SHP77 (cell line): ENCODE measurements at regions not wholly inside any gene's neighbourhood (a gene's known extent, or its start where the extent isn't known, plus 50 kb on each side); places are given as distances from the start of the nearest gene placed in this dataset.

Experiments
- DNase-seq, 2 experiments: peaks; one replicate each; lab custom pipeline; 2025; lab: John Stamatoyannopoulos, UW

DNA sequence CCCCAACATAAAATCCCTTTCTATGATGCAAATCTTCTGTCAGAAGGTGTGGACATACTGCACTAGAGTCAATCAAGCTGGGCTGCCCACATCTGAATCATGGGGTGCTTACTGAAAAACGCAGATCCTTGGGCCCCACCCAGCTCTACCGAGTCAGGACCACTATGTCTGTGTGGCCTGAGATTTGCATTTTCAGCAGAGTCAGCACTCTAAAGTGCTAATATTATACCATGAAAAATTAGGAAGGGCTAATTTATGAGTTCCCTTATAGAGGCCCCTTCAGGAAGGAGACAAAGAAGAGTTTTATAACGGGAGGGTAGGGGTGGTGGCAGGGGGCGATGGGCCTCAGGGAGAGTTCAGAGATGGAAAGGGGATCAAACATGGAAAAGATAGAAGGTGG is 163.3 kb upstream of the NABP1 start:
- no peak for DNase-seq

- DNase-seq, result no peak
Measured at GRCh38 chr2:191515551-191515950, 162.4 kb upstream of the NABP1 start.

DNA sequence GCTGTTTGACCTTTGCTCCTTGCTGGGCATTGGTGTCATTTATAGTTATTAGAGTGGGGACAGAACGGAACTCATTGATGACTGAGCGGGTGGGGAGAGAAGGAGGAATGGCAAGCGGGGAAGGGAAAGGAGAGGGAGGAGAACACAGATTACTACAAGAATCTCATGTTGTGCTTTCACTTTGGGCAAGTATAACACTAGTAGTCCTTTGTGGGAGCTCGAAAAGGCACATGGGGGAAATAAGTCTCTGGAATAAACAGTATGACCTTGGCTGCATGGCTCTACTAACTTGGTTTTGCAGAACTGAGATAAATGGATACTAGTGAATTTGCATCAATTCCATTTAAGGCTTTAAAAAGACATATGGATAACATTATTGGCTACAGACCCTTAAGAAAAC is 161.7 kb upstream of the NABP1 start:
- DNase-seq, result no peak

- no peak for DNase-seq
Measured at GRCh38 chr2:191521608-191522208, 156.2 kb upstream of the NABP1 start.

GRCh38 chr2:191522478-191523120 is 155.3 kb upstream of the NABP1 start:
- DNase-seq, result no peak

DNA sequence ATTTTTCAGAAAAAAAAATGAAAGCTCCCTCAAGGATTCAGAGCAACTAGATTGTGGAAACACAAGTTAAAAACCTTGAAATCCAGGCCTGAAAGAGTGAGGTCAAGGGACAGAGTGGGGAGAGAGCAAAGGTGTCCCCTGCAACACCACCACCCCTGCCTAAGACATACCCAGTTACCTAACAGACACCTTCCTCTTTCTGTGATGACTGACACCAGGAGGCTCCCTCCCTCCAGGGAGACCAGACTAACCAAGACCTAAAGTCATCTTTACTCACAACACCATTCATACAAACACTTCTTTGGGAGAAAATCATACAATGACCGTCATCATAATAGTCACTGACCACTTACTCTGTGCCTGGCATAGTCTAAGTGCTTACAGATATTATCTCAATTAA is 151.8 kb upstream of the NABP1 start:
- DNase-seq, result no peak

GRCh38 chr2:191526536-191526935 is 151.4 kb upstream of the NABP1 start:
- DNase-seq, result no peak

GRCh38 chr2:191526953-191527556 is 150.9 kb upstream of the NABP1 start:
- no peak for DNase-seq

DNA sequence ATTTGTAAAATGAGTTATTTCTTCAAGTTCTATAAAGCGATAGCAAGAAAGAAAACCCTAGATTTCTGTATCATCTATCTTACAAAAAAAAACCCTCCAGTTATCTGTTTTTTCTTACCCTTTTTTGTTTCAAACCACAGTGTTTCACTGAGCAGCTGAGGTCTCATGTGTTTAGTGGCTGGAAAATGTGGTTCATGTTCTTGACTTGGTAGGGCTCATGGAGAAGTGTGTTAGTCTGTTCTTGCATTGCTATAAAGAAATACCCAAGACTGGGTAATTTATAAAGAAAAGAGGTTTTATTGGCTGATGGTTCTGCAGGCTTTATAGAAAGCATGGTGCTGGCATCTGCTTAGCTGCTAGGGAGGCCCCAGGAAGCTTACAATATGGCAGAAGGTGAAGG is 147.3 kb upstream of the NABP1 start:
- no peak for DNase-seq

- DNase-seq, result no peak
Measured at GRCh38 chr2:191533693-191534180, 144.2 kb upstream of the NABP1 start.

DNA sequence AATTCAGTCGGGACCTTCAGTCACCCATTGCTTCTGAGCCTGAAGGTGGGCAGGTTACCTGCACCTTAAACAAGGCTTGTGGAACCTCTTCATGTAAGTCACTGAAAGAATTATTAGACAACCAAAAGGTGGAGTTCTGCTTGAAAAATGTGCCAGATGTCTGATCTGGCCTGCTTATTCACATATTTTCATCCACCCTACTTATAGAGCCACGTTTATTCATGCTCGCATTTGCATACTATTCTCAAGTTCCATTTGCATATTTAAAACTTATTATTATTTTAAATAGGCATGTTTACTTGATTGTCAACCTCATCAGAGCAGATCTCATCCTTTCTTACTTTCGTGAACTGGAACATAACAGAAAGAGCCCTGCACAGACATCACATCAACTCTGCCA is 140.0 kb upstream of the NABP1 start:
- no peak for DNase-seq

GRCh38 chr2:191538334-191538903 is 139.5 kb upstream of the NABP1 start:
- no peak for DNase-seq

DNA sequence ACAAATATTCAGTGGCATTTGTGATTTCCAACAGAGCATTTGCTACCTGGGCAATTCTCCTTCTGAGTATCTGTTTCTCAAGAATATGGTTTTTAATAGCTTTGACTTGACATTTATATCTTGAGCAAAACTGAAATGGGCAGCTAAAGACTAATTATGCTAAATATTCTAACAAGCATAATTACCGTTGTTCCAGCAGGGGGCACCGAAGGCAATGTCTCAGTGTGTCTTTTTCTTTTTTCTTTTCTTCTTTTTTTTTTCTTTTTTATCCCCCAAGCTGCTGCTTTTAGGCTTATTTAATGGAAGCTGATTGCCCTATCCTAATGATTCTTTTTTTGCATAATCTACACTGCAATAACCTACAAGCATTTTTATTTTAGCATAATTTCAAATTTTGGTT is 138.9 kb upstream of the NABP1 start:
- DNase-seq, result no peak

- no peak for DNase-seq
Measured at GRCh38 chr2:191540681-191541080, 137.3 kb upstream of the NABP1 start.

DNA sequence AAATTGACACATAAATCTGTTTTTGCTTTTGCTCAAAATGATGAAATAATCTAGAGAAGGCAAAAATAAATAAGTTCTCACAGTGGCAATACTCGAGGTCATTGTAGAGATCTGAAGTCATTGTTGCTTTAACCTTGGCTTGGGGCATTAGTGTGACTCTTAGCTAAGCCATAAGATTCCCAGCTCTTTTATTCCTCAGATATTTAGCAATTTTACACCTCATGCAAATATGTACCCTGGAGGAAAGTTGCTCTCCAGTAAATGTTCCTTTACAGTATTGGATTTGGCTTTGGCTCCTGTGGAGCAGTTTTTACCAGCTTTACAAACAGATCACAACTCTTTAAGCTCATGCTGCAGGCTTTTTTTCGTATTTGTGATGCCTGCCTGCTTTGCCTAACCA is 134.2 kb upstream of the NABP1 start:
- DNase-seq, result no peak

DNA sequence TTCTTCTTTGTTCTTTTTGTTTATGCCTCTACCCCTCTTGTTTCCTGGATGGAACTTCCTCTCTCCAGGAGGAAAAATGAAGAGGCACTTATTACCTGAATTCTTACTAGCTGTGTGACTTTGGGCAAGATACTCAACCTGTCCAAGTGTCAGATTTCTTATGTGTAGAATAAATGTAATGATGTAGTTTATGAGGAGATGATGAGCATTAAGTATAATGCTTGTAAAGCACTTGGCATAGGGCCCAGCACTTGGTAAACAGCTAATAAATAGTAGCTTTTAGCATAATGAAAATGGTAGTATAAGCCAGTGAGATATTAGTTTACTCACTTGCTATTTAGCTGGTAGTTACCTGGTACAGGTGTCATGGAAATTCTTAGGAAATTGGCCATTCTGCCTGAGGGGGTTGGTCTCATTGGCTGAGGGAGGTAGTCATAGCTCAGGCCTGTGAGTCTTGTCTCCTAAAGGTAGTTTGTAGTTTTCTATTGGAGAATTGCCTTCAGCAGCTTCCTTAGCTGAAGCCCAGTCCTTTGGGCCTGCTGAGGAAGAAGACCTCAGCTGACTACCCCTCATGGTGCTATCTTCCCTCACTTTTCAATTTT is 133.4 kb upstream of the NABP1 start:
- DNase-seq, result no peak

DNA sequence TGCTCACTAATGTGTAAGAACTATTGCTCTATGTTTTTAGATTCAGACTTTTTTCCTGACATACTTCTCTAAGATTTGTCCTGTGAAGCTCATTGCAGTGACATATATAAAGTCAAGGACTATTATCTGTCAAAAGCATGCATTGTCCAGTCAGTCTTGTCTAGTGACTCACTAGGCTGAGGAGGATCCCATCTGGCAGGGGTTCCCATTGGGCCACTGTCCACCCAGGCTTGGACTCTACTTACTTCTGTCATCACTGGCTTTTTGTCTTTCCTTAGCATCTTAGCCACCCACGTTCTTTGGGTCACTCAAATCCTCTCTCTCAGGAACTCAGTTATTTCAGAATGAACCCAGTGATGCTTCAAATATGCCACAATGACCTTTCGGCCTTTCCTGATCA is 132.6 kb upstream of the NABP1 start:
- no peak for DNase-seq

GRCh38 chr2:191552066-191552465 is 125.9 kb upstream of the NABP1 start:
- DNase-seq, result no peak

- DNase-seq, result no peak
Measured at GRCh38 chr2:191554240-191554639, 123.7 kb upstream of the NABP1 start.

GRCh38 chr2:191555092-191555742 is 122.7 kb upstream of the NABP1 start:
- peak; percentile 51 to 76 for DNase-seq

- DNase-seq, result no peak
Measured at GRCh38 chr2:191556463-191556862, 121.5 kb upstream of the NABP1 start.

DNA sequence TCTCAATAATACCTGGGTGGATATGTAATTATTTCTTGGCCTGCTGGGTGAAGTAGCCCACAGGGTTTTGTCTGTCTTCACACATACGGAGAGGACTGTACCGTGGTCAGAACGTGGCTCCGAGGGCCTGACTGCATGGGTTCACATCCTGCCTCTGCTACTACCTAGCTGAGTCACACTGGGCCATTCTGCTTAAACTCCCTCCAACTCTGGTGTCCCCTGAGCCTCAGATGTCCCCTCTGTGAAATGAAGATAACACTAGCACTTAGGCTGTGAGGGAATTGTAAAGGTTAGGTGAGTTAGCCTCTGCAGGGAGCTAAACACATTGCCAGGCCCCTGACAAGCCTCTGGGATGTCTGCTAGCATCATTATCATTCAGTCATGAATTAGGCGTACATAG is 120.1 kb upstream of the NABP1 start:
- no peak for DNase-seq
